ENCODE measurements at regions not wholly inside any gene's neighbourhood (a gene's known extent, or its start where the extent isn't known, plus 50 kb on each side); places are given as distances from the start of the nearest gene placed in this dataset.
A peak's percentile ranks its signal among the peaks of the same experiment; 100 is the strongest.

DNA sequence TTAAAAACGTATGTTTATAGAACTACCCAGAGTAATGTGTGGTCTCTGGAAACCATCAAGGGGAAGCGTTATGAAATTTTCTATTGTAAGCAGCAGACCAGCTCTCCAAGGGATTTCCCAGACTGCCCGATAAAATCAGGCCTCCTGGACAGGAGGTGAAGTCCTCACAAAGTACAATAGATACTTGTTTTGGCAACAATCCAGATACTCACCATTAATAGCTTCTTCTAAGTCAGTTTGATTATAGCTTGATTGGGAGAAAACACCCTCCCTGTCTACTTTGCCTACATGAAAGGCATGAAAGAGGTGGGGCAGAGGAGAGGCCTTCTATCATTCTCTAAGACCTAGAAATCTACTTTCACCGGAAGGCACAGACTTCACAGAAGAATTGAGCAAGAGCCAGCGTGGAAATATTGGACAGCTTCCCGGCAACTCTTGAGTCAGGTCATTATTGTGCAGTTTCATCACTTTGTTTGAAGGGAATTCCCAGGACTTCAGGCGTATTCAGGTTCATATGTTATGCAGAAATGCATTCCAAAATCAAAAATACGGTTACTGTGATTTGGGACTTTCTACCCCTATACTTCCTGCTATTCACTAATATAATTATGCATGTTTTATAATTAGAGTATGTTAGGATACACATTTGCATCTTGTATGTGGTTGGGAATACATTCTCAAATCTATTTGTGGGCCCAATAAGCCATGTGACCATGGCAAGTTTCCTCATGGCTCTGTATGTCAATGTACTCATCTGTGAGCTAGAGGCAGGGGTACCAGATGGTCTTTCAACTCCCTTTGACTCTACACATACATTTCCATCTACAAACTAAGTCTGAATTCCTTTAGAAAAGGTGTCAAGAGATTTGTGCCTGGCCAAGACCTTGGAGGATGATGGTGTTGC is 103.5 kb downstream of the CD47 start:
- no peak overlapping the region for H3K4me3 ChIP-seq (ENCODE audit: low read depth, low read length)
- no peak for FAIRE-seq

GRCh38 chr3:107986505-107986904 is 104.3 kb downstream of the CD47 start:
- DNase-seq (ENCODE audit: low read depth) (no peak), FAIRE-seq (no peak)
- H3K4me3 ChIP-seq (ENCODE audit: low read depth, low read length), result no peak overlapping the region
- H3K36me3 ChIP-seq (ENCODE audit: control insufficient read depth, insufficient read depth, low read length), result no peaks in the 10 kb centered on the region
- TF ChIP-seq, protein P1, sequence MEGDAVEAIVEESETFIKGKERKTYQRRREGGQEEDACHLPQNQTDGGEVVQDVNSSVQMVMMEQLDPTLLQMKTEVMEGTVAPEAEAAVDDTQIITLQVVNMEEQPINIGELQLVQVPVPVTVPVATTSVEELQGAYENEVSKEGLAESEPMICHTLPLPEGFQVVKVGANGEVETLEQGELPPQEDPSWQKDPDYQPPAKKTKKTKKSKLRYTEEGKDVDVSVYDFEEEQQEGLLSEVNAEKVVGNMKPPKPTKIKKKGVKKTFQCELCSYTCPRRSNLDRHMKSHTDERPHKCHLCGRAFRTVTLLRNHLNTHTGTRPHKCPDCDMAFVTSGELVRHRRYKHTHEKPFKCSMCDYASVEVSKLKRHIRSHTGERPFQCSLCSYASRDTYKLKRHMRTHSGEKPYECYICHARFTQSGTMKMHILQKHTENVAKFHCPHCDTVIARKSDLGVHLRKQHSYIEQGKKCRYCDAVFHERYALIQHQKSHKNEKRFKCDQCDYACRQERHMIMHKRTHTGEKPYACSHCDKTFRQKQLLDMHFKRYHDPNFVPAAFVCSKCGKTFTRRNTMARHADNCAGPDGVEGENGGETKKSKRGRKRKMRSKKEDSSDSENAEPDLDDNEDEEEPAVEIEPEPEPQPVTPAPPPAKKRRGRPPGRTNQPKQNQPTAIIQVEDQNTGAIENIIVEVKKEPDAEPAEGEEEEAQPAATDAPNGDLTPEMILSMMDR (IDR thresholded peaks at IDR 0.05; ENCODE audit: insufficient read depth, low read length, severe bottlenecking), result no peak
- H3K27me3 ChIP-seq (ENCODE audit: control insufficient read depth, insufficient read depth, low read length), result no peaks in the 10 kb centered on the region

More for the DNA sequence above, 103.5 kb downstream of the CD47 start:
- TF ChIP-seq, protein P1 (IDR thresholded peaks at IDR 0.05; ENCODE audit: insufficient read depth, low read length, severe bottlenecking), result no peak
- Histone ChIP-seq H3K27me3 (ENCODE audit: control insufficient read depth, insufficient read depth, low read length) (no peaks in the 10 kb centered on the region), H3K36me3 (ENCODE audit: control insufficient read depth, insufficient read depth, low read length) (no peaks in the 10 kb centered on the region)
- DNase-seq (ENCODE audit: low read depth), result peak; percentile 98

GRCh38 chr3:107985496-107985895 is 105.3 kb downstream of the CD47 start:
- TF ChIP-seq, protein P1 (IDR thresholded peaks at IDR 0.05; ENCODE audit: insufficient read depth, low read length, severe bottlenecking), result no peak
- no peak overlapping the region for H3K4me3 ChIP-seq (ENCODE audit: low read depth, low read length)
- no peaks in the 10 kb centered on the region for H3K36me3 ChIP-seq (ENCODE audit: control insufficient read depth, insufficient read depth, low read length)
- DNase-seq (ENCODE audit: low read depth) (peak; percentile 41), FAIRE-seq (no peak)
- no peaks in the 10 kb centered on the region for H3K27me3 ChIP-seq (ENCODE audit: control insufficient read depth, insufficient read depth, low read length)

GRCh38 chr3:107983247-107983646 is 107.6 kb downstream of the CD47 start:
- DNase-seq (ENCODE audit: low read depth) (no peak), FAIRE-seq (no peak)
- H3K4me3 ChIP-seq (ENCODE audit: low read depth, low read length), result no peak overlapping the region
- TF ChIP-seq, protein P1 (IDR thresholded peaks at IDR 0.05; ENCODE audit: insufficient read depth, low read length, severe bottlenecking), result no peak
- H3K27me3 ChIP-seq (ENCODE audit: control insufficient read depth, insufficient read depth, low read length), result no peaks in the 10 kb centered on the region
- H3K36me3 ChIP-seq (ENCODE audit: control insufficient read depth, insufficient read depth, low read length), result no peaks in the 10 kb centered on the region

- DNase-seq (ENCODE audit: low read depth), result no peak
- FAIRE-seq, result no peak
- TF ChIP-seq, protein P1 (IDR thresholded peaks at IDR 0.05; ENCODE audit: insufficient read depth, low read length, severe bottlenecking), result no peak
- no peaks in the 10 kb centered on the region for H3K27me3 ChIP-seq (ENCODE audit: control insufficient read depth, insufficient read depth, low read length)
- no peaks in the 10 kb centered on the region for H3K36me3 ChIP-seq (ENCODE audit: control insufficient read depth, insufficient read depth, low read length)
- no peak overlapping the region for H3K4me3 ChIP-seq (ENCODE audit: low read depth, low read length)
These were observed 108.7 kb downstream of the CD47 start for GRCh38 chr3:107982165-107982564.

Data from bronchial epithelial cell (primary cell).